ENCODE measurements at regions not wholly inside any gene's neighbourhood (a gene's known extent, or its start where the extent isn't known, plus 50 kb on each side); places are given as distances from the start of the nearest gene placed in this dataset.

DNA sequence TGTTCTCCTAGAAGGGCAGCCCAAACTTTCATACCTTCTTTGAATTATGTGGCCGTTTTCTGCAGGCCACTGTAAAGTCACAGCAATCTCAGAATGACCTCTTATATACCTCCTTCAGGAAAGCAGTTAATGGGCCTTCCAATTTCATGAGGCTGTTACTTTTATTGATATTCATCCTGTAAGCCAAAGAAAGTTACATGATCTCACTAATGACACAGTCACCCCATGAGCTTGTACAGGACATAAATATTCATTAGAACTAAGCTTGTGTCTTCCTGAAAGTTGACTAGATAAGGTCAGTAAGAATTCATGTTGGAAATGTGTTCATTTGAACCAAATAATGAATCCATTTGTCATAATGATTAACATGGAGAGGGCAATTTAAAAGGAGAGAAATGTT, 283.1 kb upstream of the NWD2 start:
- no peak for DNase-seq (ENCODE audit: low read depth in 2 of 2)

DNA sequence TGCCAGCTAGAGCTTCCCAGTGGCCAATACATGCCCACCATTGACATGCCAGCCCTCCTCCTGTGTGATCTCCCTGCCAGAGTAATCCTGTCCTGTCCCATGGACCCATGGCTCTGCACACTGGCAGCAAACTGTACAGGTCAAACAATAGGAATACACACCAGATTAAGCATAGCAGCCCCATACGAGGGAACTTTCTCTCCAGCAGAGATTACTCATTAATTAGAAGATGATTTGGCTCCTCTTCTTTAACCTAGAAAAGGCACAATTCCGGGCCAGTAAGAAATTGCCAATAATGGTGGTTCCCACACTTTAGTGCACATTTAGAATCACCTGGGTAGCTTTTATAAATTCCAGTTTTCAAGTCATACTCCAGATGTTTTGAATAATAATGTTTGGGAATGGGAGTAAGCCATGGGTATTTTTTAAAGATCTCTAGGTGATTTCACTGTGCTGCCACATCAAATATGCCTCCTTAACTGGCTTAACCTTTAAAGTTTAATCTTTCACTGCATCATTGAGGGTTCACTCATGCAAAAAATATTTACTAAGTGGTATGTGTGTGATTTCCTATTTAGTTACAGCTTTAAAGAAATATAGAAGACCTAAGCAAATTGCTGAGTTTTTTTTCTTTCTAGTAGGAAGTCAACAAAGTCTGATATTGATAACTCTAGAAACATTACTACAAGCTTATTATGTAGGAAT, 277.6 kb upstream of the NWD2 start:
- DNase-seq (ENCODE audit: low read depth in 2 of 2) = no peak

DNA sequence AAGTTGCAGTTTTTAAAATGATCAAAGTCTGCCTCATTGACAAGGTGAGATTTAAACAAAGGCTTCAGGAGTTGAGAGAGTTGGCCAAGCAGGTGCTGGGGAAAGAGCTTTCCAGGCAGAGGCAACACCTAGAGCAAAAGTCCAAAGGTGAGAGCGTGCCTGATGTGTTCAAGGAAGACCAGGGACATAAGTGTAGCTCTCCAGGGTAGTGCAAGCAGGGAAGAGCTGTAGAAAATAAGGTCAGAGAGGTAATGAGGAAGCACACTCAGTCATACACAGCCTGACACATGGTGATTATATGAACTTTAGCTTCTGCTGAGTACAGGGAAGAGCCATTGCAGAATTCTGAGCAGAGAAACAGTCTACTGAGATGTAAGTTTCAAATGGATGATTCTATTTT, 265.0 kb upstream of the NWD2 start:
- no peak for DNase-seq (ENCODE audit: low read depth in 2 of 2)

DNA sequence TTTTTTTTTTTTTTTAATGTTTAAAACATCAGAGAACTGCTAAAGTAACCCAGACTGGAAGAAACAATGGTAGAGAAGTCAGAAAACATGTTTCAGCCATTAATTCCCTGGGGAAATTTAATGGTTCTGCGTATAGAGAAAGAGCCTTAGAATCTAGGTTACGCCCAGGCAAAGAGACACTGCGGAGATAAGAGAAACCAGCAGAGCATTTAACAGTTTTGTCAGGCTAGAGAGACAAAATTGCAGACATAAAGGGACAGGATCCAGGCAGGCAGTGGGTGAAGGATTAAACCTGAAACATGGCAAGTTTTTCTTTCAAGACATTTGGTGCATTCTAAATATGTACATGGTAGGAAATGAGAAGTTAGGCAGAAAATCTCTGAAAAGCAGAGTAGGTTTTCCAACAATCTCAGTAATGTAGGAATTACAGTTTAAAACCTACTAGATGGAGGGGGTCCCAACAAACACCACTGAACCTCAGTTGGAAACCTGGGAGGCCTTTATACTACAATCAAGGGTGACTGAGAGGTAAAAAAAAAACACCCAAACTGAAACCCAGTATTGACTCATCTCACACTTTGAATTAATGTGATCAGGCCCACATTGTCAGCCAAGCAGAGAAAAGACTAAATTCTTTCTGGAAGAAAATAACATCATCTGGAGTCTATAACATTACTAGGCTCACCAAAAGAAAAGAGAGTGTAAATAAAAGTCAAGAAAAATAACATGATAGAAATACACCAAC, 254.2 kb upstream of the NWD2 start:
- DNase-seq (ENCODE audit: low read depth in 2 of 2) = no peak

DNA sequence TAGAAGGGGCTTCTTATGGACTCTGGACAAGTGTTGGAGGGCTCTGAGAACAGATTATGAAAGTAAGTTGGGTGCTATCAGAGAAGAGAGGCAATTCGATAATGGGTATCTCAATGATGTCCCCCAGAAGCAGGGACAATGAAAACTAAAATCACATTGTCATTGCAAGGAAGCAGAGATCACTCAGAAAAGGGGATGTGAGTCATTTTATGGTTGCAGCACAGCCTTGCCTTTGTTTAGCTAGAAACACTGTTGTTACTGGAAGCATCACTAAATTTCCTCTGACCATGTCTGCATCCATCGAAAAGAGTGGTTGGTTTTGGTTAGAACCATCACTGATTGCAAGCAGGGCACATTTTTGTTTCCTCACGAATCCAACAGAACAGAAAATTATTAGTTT, 246.8 kb upstream of the NWD2 start:
- no peak for DNase-seq (ENCODE audit: low read depth in 2 of 2)

DNA sequence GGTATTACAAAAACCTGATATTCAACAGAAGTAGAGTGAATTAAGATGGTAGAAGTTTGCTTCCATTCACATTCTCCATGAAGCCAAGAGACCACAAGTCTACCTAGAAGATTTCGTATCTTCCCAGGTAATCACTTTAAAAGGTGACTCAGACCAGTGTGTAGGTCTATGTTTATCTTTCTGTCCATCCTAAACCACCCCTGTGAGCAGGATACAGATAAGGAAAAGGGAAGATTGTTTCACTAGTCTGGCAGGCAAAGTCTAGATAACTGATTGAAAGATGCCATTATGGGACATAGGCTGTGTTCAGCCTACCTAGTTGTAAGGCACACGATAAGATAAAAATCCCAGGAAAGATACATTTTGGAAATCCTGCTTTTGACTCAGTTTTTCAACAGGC, 244.3 kb upstream of the NWD2 start:
- DNase-seq (ENCODE audit: low read depth in 2 of 2) = no peak

DNA sequence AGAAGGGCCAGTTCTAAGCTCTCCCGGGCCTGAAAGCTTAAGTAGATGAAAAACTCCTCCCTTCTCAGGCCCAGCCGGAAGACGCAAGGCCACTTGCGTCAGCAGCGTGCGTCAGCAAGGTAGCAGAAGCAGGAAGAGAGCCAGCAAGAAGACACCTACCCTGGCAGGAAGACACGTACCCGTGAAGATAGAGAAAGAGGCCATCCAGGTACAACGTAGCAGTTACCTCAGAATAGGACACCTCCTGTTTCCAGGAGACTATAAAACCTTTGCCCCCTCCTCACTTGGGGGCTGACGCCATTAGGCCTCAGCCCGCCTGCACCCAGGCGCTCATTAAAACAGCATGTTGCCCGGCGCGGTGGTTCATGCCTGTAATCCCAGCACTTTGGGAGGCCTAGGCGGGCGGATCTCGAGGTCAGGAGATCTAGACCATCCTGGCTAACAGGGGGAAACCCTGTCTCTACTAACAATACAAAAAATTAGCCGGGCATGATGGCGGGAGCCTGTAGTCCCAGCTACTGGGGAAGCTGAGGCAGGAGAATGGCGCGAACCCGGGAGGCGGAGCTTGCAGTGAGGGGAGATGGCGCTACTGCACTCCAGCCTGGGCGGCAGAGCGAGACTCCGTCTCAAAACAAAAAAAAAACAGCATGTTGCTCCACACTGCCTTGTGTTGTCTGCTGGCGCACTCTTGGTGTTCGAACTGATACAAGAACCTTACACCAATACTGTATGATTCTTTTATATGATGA, 242.7 kb upstream of the NWD2 start:
- no peak for DNase-seq (ENCODE audit: low read depth in 2 of 2)

DNA sequence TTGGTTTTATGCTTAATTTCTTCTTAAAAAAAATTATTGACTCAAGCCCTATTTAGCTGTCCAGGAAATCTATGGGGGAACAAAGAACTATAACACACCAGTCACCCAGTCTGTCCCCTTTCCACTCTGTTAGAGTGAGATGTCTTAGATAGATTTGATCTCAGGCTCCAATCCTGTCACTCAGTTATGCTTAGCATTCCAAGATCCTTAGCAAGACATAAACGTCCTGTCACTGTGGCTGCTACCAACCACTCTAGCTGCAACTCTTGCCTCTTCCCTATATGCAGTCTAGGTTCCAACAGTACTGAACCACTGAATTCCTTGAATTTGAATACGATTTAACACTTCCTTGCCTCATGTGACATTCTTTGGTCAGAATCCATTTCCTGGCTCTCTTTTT, 241.9 kb upstream of the NWD2 start:
- DNase-seq (ENCODE audit: low read depth in 2 of 2) = no peak

DNA sequence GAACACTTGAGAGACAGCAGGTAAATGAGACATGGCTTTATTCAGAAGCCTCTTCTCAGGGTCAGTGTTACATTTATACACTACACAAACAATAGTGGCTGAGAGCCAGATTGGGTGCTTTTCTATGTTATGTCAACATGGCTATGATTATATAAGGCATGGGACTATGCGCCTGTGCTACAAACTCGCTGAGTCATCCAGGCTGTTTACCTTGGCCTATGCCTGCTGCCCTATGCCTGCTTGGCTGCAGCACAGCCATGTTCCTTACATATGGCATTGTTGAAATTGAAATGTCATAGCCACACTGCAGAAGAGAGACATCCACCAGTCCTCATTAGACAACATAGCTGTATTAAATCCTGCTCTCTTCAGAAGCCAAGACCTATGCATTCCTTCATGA, 236.3 kb upstream of the NWD2 start:
- DNase-seq (ENCODE audit: low read depth in 2 of 2) = no peak

DNA sequence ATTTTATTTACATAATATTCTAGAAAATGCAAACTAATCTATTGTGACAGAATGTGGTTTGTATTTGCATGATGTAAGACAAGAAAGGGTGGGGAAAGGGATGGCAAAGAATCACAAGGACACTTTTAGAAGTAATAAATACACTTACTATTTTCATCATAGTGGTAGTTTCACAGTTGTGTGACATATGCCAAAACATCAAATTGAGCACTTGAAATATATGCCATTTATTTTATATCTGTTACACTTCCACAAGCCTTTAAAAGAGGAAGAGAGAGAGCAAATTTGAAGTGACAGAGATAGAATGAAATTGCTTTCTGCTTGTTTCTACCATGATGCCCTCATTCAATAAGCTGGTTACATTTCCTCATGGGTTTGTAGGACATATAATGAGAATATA, 230.0 kb upstream of the NWD2 start:
- DNase-seq (ENCODE audit: low read depth in 2 of 2) = no peak

DNA sequence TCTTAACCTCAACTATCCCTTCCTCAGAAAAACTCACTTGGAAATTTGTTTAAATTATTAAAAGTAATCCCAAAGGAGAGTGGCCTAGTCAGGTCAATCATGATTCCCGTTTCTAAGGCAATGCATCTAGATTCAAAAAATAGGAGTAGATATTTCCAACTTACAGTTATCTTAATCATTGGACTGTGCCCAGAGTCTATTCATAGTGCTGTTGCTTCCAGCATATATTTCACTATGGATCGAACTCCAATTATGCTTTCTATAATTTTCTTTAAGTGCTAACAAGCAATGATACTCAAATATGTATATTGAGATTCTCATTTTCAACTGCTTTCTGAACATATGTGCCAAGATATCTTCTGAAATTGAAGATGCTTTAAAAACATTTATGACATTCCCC, 229.2 kb upstream of the NWD2 start:
- no peak for DNase-seq (ENCODE audit: low read depth in 2 of 2)

DNA sequence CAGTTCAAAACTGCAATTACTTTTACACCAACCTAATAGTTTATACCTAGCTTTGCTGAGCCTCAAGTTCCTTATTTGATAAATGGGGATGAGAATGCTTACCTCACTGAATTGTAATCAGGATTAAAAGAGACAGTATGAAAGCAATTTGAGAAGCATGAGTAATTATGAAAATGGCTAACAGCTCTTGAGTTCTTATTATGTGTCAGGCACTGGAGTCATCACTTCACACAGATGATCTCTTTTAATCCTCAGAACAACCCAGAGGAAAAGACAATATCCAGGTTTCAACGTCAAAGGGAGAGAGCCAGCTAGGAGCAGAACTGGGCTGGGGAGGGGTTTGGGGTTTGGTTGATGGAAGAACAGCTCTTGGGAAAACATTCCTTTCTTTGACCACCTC, 221.0 kb upstream of the NWD2 start:
- DNase-seq (ENCODE audit: low read depth in 2 of 2) = no peak

DNA sequence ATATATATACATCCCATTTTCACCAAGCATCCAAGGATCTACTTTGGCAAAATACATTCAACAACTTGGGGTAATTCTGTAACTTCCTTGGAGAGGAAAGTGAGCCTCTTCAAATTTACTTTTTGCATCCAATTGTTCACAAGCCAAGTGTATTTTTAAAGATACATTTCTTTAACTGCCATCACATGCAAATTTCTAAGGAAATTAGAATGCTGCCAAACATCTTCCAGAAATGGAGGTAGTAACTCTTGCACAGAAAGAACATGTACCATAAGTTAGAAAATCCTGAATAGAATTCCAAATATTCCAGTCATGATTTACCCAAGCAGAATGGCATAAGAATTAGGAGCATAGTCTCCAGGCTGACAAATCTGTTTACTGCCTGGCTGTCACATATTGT, 220.5 kb upstream of the NWD2 start:
- DNase-seq (ENCODE audit: low read depth in 2 of 2) = no peak

DNA sequence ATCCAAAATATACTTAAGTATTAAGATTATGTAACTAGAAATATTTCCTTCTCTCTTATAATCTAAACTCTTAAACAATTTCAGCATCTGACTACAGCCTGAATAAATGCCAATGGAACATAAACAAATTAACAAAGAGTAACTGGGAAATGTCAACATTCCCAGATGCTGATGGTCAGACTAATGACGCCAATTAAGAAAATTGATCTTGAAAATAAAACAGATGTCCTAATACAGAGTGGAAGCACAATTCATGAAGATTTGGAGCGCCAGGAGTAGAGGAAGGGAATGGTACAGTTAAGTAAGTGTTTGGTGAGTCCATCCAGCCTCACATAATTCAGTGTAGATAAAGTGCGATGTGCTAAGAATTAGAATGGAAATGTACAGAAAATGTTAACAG, 203.7 kb upstream of the NWD2 start:
- no peak for DNase-seq (ENCODE audit: low read depth in 2 of 2)

DNA sequence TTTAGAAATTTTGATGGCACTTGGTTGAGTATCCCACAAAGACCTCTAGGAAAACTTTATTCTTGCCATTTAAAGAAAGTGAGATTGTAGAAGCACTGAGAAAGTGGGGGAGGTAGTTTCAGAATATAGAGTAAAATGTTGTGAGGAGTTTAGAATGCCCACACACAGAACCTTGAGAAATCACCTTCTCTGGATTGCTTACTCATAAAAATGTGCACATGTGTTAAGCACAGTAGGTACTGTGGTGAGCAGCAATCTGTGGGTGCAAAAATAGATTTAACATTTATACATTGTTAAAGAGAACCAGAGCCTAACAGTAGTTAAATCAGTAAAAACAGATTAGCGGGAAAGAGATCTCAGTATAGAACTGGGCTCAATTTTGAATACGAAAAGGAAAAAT, 201.2 kb upstream of the NWD2 start:
- no peak for DNase-seq (ENCODE audit: low read depth in 2 of 2)

DNA sequence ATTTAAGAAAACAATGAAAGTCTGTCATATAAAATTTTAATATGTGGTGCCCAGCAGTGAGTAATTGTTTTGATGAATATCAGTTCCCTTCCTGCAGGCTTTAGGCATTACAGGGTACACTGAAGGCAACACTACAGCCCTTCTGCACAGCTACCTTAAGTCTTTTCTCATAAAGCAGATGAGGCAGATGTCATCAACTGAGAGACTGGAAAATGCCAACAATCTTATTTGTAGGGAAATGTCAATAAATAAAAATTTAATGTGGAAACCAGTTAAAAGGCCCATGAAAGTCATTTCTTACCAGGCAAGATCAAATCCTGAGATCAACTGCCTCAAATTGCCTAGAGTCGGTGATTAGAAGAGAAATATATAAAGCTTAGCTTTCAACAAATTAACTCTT, 193.4 kb upstream of the NWD2 start:
- no peak for DNase-seq (ENCODE audit: low read depth in 2 of 2)

DNA sequence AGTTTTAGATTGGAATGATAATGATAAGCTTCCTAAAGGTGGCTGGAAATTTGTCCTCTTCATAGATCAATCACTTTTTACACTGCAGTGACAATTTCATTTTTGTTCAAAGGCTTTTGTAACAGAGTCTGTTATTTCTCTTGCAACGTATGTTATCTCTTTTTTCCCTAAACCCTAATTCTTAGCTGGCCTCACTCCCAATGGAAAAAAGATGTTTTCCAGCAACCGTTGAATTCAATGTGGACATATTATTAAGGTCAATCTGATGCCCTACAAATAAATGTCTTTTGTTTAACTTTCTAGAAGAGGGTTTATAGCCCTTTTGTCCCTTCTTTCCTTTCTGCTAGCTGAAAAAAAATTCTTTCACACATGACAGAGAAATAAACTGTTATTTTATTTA, 192.7 kb upstream of the NWD2 start:
- no peak for DNase-seq (ENCODE audit: low read depth in 2 of 2)

DNA sequence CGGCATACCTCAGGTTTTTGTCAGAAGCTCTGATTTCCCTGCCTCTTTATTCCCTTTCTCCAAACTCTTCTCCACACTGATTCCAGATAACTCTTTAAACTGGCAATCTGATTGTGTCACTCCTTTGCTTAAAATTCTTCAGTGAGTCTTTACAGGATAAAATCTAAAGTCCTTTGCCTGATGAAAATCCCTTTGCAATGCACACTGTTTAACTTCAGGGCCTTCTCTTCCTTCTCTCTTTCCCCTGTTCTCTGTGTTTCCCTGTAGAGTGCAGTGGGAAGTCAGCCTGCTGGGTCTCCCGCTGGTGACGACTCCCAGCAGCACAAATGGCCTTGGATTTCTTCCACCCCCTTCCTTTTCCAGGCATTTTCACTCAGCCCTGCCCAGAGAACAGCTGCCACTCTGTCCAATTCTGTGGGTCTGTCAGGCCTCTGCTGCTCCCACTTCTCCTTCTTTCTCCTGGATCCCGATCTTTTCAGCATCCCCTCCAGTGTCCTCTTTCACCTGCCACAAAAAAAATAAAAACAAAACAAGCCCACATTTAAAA, 189.9 kb upstream of the NWD2 start:
- DNase-seq (ENCODE audit: low read depth in 2 of 2) = no peak

DNA sequence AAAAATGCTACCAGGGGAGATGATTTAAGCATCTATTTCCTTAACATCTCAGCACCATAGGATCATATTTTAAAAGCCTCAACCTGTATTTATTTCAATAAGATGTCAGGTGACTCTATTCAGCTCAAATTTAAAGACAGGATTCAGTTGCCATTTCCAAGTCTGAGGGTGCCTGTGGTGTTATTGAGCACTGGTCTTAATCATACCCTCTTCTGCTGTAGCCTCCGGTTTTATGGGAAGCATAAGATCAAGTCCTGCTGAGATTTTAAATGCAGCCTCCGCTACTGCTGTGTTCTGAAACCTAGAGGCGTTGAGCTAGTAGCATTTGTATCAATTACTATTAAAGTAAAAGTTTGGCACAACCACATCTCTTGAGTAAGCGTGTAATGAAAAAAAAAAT, 185.7 kb upstream of the NWD2 start:
- DNase-seq (ENCODE audit: low read depth in 2 of 2) = no peak

DNA sequence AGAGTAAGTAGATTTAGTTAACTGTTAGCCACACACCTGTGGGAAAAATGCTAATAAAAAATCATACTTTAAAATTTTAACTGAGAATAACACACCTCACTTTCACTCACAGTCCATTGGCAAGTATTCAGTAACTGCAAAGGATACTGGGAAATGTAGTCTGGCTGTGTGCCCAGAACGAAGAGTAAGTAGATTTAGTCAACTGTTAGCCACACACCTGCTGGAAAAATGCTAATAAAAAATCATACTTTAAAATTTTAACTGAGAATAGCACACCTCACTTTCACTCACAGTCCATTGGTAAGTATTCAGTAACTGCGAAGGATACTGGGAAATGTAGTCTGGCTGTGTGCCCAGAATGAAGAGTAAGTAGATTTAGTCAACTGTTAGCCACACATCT, 178.4 kb upstream of the NWD2 start:
- no peak for DNase-seq (ENCODE audit: low read depth in 2 of 2)

DNA sequence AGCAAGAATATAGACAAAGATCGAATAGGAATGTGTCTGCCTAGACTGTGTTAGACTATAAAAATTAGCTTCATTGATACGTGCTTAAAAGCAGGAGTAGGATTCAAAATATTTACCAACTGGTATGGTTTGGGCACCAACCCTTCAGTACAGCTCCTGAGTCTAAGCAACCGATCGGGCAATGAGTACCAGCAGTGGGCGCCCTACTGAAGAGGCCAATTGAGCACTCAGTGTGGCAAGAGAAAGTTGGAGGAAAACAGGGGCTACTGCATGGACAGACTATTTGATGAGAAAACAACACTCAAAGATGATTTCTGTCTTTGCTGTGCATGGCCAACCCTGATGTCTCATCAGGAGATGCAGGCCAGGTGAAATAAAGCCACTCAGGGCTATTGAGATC, 176.0 kb upstream of the NWD2 start:
- no peak for DNase-seq (ENCODE audit: low read depth in 2 of 2)

DNA sequence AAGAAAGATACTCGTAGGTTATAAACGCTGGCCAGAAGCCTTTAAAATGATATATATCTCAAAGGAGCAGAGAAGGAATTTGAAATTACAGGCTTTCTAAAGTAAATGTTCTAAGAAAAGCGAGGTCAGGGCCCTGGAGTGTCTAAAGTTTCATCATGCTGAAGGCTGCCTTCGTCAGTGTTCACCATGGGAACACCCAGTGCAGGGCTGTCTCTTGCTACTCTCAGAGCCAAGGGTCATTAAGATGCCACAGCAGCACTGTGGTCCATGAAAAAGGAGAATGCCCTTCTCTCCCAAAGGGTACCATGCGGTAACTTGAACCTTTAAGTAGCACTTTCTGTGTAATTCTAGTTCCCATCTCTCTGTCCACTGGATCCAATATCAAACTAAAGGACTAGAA, 174.5 kb upstream of the NWD2 start:
- no peak for DNase-seq (ENCODE audit: low read depth in 2 of 2)

DNA sequence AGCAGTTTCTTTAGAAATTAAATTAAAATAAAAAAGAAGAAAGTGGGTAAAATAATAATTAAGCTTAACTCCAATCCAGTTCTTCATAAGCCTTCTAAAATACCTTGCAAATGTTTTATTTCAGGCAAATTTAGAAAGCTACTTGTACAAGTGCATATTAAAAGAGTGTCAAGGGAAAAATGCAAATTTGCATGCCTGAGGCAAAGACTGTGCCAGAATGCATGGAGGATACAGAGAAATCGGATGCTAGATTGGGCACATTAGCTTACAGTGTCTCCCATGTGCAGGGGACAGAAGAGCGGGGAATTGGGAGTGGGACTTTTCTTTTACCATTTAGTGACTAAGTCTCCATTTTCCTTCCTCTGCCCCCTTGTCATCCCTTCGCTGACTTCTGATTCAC, 173.0 kb upstream of the NWD2 start:
- no peak for DNase-seq (ENCODE audit: low read depth in 2 of 2)

All from fibroblast of skin of left biceps (primary cell).